Mesendoderm (in vitro differentiated cells): ENCODE measurements at regions not wholly inside any gene's neighbourhood (a gene's known extent, or its start where the extent isn't known, plus 50 kb on each side); places are given as distances from the start of the nearest gene placed in this dataset.
"Not testable (repeated sequence)": the region's sequence is repeated elsewhere in the genome, so short reads cannot be mapped to it uniquely, and the experiment has no call there.

Experiments
- DNase-seq: peaks from one replicate; pipeline ENCODE4 v3.0.0; 2013
- H2AK5ac ChIP-seq: 2 replicates; pipeline ENCODE4 v1.6.1; 2013; ENCODE audit warnings: low read length, inconsistent platforms
- H2BK120ac ChIP-seq: 2 replicates; pipeline ENCODE4 v1.6.1; 2013; ENCODE audit warnings: low read depth, mild to moderate bottlenecking, low read length, moderate library complexity, mixed read lengths
- H2BK15ac ChIP-seq: replicated peaks from 2 replicates; pipeline ENCODE4 v1.6.1; 2013; ENCODE audit warnings: low read depth, mild to moderate bottlenecking, moderate library complexity
- H2BK5ac ChIP-seq: 2 replicates; pipeline ENCODE4 v1.6.1; 2013; ENCODE audit warnings: low read length, inconsistent platforms
- H3K18ac ChIP-seq: 2 replicates; pipeline ENCODE4 v1.6.1; 2013; ENCODE audit warnings: mild to moderate bottlenecking, low read length, mixed read lengths
- H3K23ac ChIP-seq: one replicate; pipeline ENCODE4 v1.6.1; 2013; ENCODE audit warnings: low read length
- H3K27ac ChIP-seq: 2 replicates; pipeline ENCODE4 v1.5.1; 2013; ENCODE audit warnings: low read depth, mild to moderate bottlenecking, inconsistent platforms, low read length, moderate library complexity
- H3K27me3 ChIP-seq: 2 replicates; pipeline ENCODE4 v1.6.1; 2013; ENCODE audit warnings: low read length, control low read depth, mild to moderate bottlenecking, inconsistent platforms; ENCODE audit not compliant: insufficient read depth, poor library complexity
- H3K36me3 ChIP-seq: 2 replicates; pipeline ENCODE4 v1.6.1; 2013; ENCODE audit warnings: low read length, inconsistent platforms; ENCODE audit not compliant: control insufficient read depth, insufficient read depth
- H3K4ac ChIP-seq: one replicate; pipeline ENCODE4 v1.6.1; 2013; ENCODE audit warnings: low read depth, mild to moderate bottlenecking, low read length, moderate library complexity
- H3K4me1 ChIP-seq: 2 replicates; pipeline ENCODE4 v1.6.1; 2013; ENCODE audit warnings: low read depth, low read length, inconsistent platforms; ENCODE audit not compliant: control insufficient read depth
- H3K4me2 ChIP-seq: 2 replicates; pipeline ENCODE4 v1.6.1; 2013; ENCODE audit warnings: low read length
- H3K4me3 ChIP-seq: 2 replicates; pipeline ENCODE4 v1.5.1; 2013; ENCODE audit warnings: mild to moderate bottlenecking, low read length
- H3K56ac ChIP-seq: one replicate; pipeline ENCODE4 v1.6.1; 2013; ENCODE audit warnings: low read length
- H3K79me1 ChIP-seq: 2 replicates; pipeline ENCODE4 v1.6.1; 2013; ENCODE audit warnings: low read length, inconsistent platforms
- H3K79me2 ChIP-seq: 2 replicates; pipeline ENCODE4 v1.6.1; 2013; ENCODE audit warnings: mild to moderate bottlenecking, low read length; ENCODE audit not compliant: control insufficient read depth, insufficient read depth
- H3K9ac ChIP-seq: 2 replicates; pipeline ENCODE4 v1.6.1; 2013; ENCODE audit warnings: low read length, inconsistent platforms
- H4K5ac ChIP-seq: one replicate; pipeline ENCODE4 v1.6.1; 2013; ENCODE audit warnings: low read length
- H4K8ac ChIP-seq: one replicate; pipeline ENCODE4 v1.6.1; 2013; ENCODE audit warnings: low read depth, mild to moderate bottlenecking, control low read depth, low read length, moderate library complexity
- WGBS: extraction: QIAGEN DNeasy Blood & Tissue Kit; methylation state at CpG from one replicate; pipeline ENCODE4 v1.1.7; 2013; ENCODE audit warnings: low lambda C conversion rate, missing lambda C conversion rate; ENCODE audit not compliant: insufficient coverage; ENCODE audit errors: extremely low coverage; 5-methylcytosine and 5-hydroxymethylcytosine counted together

- Histone ChIP-seq H3K4ac (no peak overlapping the region), H3K4me1 (no peaks in the 10 kb centered on the region), H3K27me3 (no peaks in the 10 kb centered on the region), H3K4me3 (no peak overlapping the region), H3K36me3 (no peaks in the 10 kb centered on the region), H2AK5ac (no peak overlapping the region), H3K18ac (no peak overlapping the region), H3K79me1 (no peaks in the 10 kb centered on the region), H3K79me2 (no peaks in the 10 kb centered on the region), H3K56ac (no peak overlapping the region), H2BK120ac (no peak overlapping the region), H4K8ac (no peak overlapping the region), H2BK15ac (no peak overlapping the region), H2BK5ac (no peak overlapping the region), H4K5ac (no peak overlapping the region), H3K9ac (no peak overlapping the region), H3K27ac (no peak overlapping the region), H3K23ac (no peak overlapping the region), H3K4me2 (no peak overlapping the region)
- DNase-seq, result no peak
- WGBS, result no CpG with 5 or more reads among the region's 3 CpGs
These were observed 194.0 kb upstream of the AHR start for GRCh38 chr7:17104419-17104818.

DNA sequence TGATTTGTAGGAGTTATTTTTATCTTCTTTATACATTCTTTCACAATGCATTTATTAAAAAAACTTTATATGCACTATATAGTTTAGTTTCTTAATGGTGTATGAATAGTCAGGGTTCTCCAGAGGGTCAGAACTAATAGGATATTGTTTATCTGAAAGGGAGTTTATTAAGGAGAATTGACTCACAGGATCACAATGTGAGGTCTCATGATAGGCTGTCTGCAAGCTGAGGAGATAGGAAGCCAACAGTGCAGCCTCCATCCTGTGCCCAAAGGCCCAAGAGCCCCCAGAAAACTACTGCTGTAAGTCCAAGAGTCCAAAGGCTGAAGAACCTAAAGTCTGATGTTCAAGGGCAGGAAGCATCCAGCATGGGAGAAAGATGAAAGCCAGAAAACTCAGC is 192.8 kb upstream of the AHR start:
- Histone ChIP-seq H3K27me3 (no peaks in the 10 kb centered on the region), H3K36me3 (no peaks in the 10 kb centered on the region), H3K23ac (no peak overlapping the region), H3K79me1 (no peaks in the 10 kb centered on the region), H4K8ac (no peak overlapping the region), H2AK5ac (no peak overlapping the region), H3K4ac (no peak overlapping the region), H2BK5ac (no peak overlapping the region), H4K5ac (no peak overlapping the region), H3K79me2 (no peaks in the 10 kb centered on the region), H3K18ac (no peak overlapping the region), H3K4me1 (no peaks in the 10 kb centered on the region), H3K4me2 (no peak overlapping the region), H3K4me3 (no peak overlapping the region), H3K56ac (no peak overlapping the region), H2BK120ac (no peak overlapping the region), H3K27ac (no peak overlapping the region), H2BK15ac (no peak overlapping the region), H3K9ac (no peak overlapping the region)
- no peak for DNase-seq

GRCh38 chr7:17108049-17108584 is 190.3 kb upstream of the AHR start:
- H4K8ac ChIP-seq, result no peak overlapping the region
- H4K5ac ChIP-seq, result no peak overlapping the region
- no peaks in the 10 kb centered on the region for H3K36me3 ChIP-seq
- no peak overlapping the region for H3K4ac ChIP-seq
- no peak overlapping the region for H2BK120ac ChIP-seq
- no peaks in the 10 kb centered on the region for H3K79me1 ChIP-seq
- H2AK5ac ChIP-seq, result no peak overlapping the region
- H3K18ac ChIP-seq, result no peak overlapping the region
- H3K23ac ChIP-seq, result no peak overlapping the region
- DNase-seq, result no peak
- no peak overlapping the region for H2BK15ac ChIP-seq
- no peak overlapping the region for H3K9ac ChIP-seq
- no peak overlapping the region for H3K56ac ChIP-seq
- no peak overlapping the region for H3K27ac ChIP-seq
- WGBS, result no CpG with 5 or more reads among the region's 2 CpGs
- H3K4me3 ChIP-seq, result no peak overlapping the region
- no peak overlapping the region for H2BK5ac ChIP-seq
- H3K4me1 ChIP-seq, result no peaks in the 10 kb centered on the region
- no peaks in the 10 kb centered on the region for H3K27me3 ChIP-seq
- no peaks in the 10 kb centered on the region for H3K79me2 ChIP-seq
- no peak overlapping the region for H3K4me2 ChIP-seq

DNA sequence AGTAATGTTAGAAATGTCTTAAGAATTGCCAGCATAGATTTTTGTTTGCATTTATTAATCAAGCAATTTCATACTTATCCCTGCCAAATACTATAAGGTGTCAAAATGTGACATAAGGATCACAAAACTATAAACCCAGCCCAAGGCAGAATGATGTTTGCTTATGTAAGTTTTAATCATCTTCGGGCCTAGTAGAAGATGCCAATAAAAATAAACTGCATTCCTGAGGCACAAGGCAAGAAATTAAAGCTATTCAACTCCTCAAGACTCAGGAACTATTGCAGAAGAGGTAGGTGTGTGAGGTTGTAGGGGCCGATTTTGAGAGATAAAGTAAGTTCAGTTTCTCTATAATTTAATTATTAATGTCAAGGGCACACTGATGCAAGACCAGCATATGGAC is 189.4 kb upstream of the AHR start:
- H3K9ac ChIP-seq, result no peak overlapping the region
- no peak overlapping the region for H3K4ac ChIP-seq
- H2BK5ac ChIP-seq, result no peak overlapping the region
- H3K27me3 ChIP-seq, result no peaks in the 10 kb centered on the region
- H2AK5ac ChIP-seq, result no peak overlapping the region
- no peak overlapping the region for H3K18ac ChIP-seq
- no CpG with 5 or more reads among the region's 2 CpGs for WGBS
- H3K79me1 ChIP-seq, result no peaks in the 10 kb centered on the region
- H4K5ac ChIP-seq, result no peak overlapping the region
- no peaks in the 10 kb centered on the region for H3K79me2 ChIP-seq
- no peak overlapping the region for H3K4me2 ChIP-seq
- no peak for DNase-seq
- no peak overlapping the region for H3K56ac ChIP-seq
- no peaks in the 10 kb centered on the region for H3K36me3 ChIP-seq
- H3K27ac ChIP-seq, result no peak overlapping the region
- H4K8ac ChIP-seq, result no peak overlapping the region
- no peak overlapping the region for H3K23ac ChIP-seq
- no peak overlapping the region for H3K4me3 ChIP-seq
- H3K4me1 ChIP-seq, result no peaks in the 10 kb centered on the region
- no peak overlapping the region for H2BK15ac ChIP-seq
- H2BK120ac ChIP-seq, result no peak overlapping the region

- not testable (repeated sequence) for H3K27ac ChIP-seq, H3K56ac ChIP-seq, H4K8ac ChIP-seq, DNase-seq, H2AK5ac ChIP-seq, H3K4me3 ChIP-seq, H3K4me2 ChIP-seq, H3K9ac ChIP-seq, H2BK15ac ChIP-seq, H3K23ac ChIP-seq, H3K79me2 ChIP-seq, H2BK5ac ChIP-seq, H3K4me1 ChIP-seq, H3K18ac ChIP-seq, H3K36me3 ChIP-seq, H4K5ac ChIP-seq, H2BK120ac ChIP-seq, H3K27me3 ChIP-seq, H3K4ac ChIP-seq, H3K79me1 ChIP-seq
- WGBS, result no CpG with 5 or more reads among the region's 2 CpGs
These were observed 184.7 kb upstream of the AHR start for GRCh38 chr7:17113770-17114169.

DNA sequence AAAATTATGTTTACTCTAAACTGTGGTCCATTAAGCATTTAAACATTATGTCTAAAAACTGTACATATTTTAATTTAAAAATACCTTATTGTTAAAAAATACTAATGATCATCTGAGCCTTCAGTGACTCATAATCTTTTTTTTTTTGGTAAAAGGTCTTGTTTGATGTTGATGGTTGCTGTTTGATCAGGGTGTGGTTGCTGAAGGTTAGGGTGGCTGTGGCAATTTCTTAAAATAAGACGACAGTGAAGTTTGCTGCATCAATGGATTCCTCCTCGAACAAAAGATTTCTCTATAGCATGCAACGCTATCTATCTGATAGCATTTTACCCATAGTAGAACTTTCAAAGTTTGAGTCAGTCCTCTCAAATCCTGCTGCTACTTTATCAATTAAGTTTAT is 180.0 kb upstream of the AHR start:
- Histone ChIP-seq H3K18ac (no peak overlapping the region), H3K36me3 (no peaks in the 10 kb centered on the region), H3K79me2 (no peaks in the 10 kb centered on the region), H3K27ac (no peak overlapping the region), H4K5ac (no peak overlapping the region), H2BK120ac (no peak overlapping the region), H2BK15ac (no peak overlapping the region), H2BK5ac (no peak overlapping the region), H3K4me3 (no peak overlapping the region), H3K56ac (no peak overlapping the region), H3K23ac (no peak overlapping the region), H2AK5ac (no peak overlapping the region), H3K79me1 (no peaks in the 10 kb centered on the region), H4K8ac (no peak overlapping the region), H3K4ac (no peak overlapping the region), H3K4me1 (no peaks in the 10 kb centered on the region), H3K4me2 (no peak overlapping the region), H3K9ac (no peak overlapping the region), H3K27me3 (no peaks in the 10 kb centered on the region)
- no peak for DNase-seq
- WGBS, result no CpG with 5 or more reads among the region's 3 CpGs
